DND-41 (cell line): ENCODE measurements at regions not wholly inside any gene's neighbourhood (a gene's known extent, or its start where the extent isn't known, plus 50 kb on each side); places are given as distances from the start of the nearest gene placed in this dataset.

Experiments
- ATAC-seq: fragments of 200-7000 bp; cut with Tn5 transposase; 3 replicates; pipeline ENCODE4 v1.9.1; 2021; ENCODE audit warnings: low read depth; ENCODE audit not compliant: insufficient read depth
- DNase-seq: peaks from one replicate; pipeline ENCODE4 v3.0.0-alpha.2; 2020
- H2AFZ ChIP-seq: 2 replicates; pipeline ENCODE4 v1.6.0; 2012; ENCODE audit warnings: low read depth, low read length
- H3K27ac ChIP-seq: 2 replicates; pipeline ENCODE4 v1.5.1; 2012; ENCODE audit warnings: low read length, inconsistent platforms
- H3K27me3 ChIP-seq: fragments of 200-600 bp; sonication (generic); 2 replicates; pipeline ENCODE4 v1.6.0; 2012; ENCODE audit warnings: low read length, mild to moderate bottlenecking, inconsistent platforms; ENCODE audit not compliant: insufficient read depth, poor library complexity
- H3K36me3 ChIP-seq: 2 replicates; pipeline ENCODE4 v1.5.1; 2012; ENCODE audit warnings: low read length, inconsistent platforms; ENCODE audit not compliant: insufficient read depth
- H3K4me1 ChIP-seq: 2 replicates; pipeline ENCODE4 v1.5.1; 2012; ENCODE audit warnings: mild to moderate bottlenecking, low read length; ENCODE audit not compliant: insufficient read depth
- H3K4me2 ChIP-seq: 2 replicates; pipeline ENCODE4 v1.6.0; 2012; ENCODE audit warnings: mild to moderate bottlenecking, moderate library complexity, low read length, inconsistent platforms; ENCODE audit not compliant: insufficient read depth
- H3K4me3 ChIP-seq, 2 experiments: fragments of 200-600 bp in 1 of 2; shearing (Covaris generic) in 1 of 2; 2 replicates each; pipeline ENCODE4 v1.5.1; 2012 to 2016; ENCODE audit warnings: inconsistent platforms in 2 of 2, low read length in 2 of 2, mild to moderate bottlenecking in 2 of 2, low read depth in 1 of 2, moderate library complexity in 1 of 2
- H3K79me2 ChIP-seq: 2 replicates; pipeline ENCODE4 v1.6.0; 2012; ENCODE audit warnings: low read length, inconsistent platforms; ENCODE audit not compliant: insufficient read depth
- H3K9ac ChIP-seq: 2 replicates; pipeline ENCODE4 v1.6.0; 2012; ENCODE audit warnings: low read depth, mild to moderate bottlenecking, inconsistent platforms, low read length, moderate library complexity
- H3K9me3 ChIP-seq: 2 replicates; pipeline ENCODE4 v1.5.1; 2012; ENCODE audit warnings: low read length, moderate library complexity, mild to moderate bottlenecking, inconsistent platforms; ENCODE audit not compliant: insufficient read depth, severe bottlenecking
- H4K20me1 ChIP-seq: 2 replicates; pipeline ENCODE4 v1.6.0; 2012; ENCODE audit warnings: low read length; ENCODE audit not compliant: insufficient read depth
- CTCF ChIP-seq: IDR thresholded peaks from 2 replicates; pipeline ENCODE4 v1.5.1; 2012; ENCODE audit warnings: borderline replicate concordance, low read length, moderate library complexity, mild to moderate bottlenecking; ENCODE audit not compliant: poor library complexity, severe bottlenecking; ENCODE audit errors: extremely low read depth
- EZH2 ChIP-seq: IDR thresholded peaks from 3 replicates; pipeline ENCODE4 v1.6.1; 2012; ENCODE audit warnings: borderline replicate concordance, low read depth, mild to moderate bottlenecking, moderate library complexity, low read length, inconsistent platforms; ENCODE audit not compliant: severe bottlenecking

DNA sequence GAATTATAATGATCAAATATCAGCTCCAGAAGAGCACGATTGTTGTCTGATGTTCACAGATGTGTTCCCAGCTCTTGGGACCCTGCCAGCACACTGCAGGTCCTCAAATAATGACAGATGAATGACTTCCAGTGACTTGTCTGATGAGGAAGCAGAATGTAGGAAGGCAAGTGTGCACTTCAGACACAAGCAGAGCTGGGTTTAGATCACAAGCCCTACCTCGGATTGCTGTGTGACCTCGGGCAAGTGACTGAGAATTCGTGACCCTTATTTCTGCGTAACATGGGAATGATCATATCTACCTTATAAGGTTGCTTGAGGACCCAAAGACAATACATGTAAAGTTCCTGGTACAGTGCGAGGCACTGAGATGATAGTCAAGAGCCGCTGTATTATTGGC is 182.2 kb downstream of the ABCC12 start:
- Histone ChIP-seq H3K4me3 (no peak overlapping the region), H3K27ac (no peak overlapping the region), H3K36me3 (no peaks in the 10 kb centered on the region), H2AFZ (no peak overlapping the region), H4K20me1 (no peaks in the 10 kb centered on the region), H3K9ac (no peak overlapping the region), H3K79me2 (no peaks in the 10 kb centered on the region), H3K27me3 (no peaks in the 10 kb centered on the region), H3K4me1 (no peaks in the 10 kb centered on the region), H3K9me3 (no peaks in the 10 kb centered on the region), H3K4me2 (no peak overlapping the region)
- DNase-seq, result no peak
- TF ChIP-seq EZH2 (no peak), CTCF (no peak)
- no peak for ATAC-seq

DNA sequence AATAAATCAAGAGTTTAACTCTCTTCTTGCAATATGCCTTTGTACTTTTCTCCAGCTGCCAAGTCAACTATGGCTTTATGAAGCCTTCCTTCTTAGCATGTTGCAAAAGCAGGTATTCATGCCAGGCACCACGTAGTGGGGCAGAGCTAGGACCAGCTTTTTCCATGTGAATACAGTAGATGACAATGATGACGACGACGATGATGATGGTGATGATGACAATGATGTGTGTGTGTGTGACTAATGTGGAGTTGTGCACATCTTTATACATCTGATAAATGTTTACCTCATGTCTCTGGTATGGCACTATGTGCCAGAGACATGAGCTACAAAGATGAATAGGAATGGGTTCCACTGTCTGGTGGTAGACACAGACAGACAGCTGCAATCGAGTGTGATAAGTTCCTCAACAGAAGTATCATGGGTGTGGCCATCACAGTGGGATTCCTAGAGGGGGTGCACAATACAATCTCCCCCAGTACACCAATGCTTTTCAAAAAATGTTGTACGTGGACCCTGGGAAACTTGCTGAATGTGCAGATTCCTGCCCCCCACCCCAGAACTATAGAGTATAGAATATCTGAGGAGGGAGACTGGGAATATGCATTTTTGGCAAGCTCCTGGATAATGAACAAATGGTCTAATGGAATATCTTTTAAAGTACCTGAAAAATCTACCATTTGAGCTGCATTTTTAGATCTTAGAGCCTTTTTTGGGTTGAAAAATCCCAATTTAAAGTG is 183.4 kb downstream of the ABCC12 start:
- H3K27me3 ChIP-seq, result no peaks in the 10 kb centered on the region
- H3K4me1 ChIP-seq, result no peaks in the 10 kb centered on the region
- no peak overlapping the region for H2AFZ ChIP-seq
- no peaks in the 10 kb centered on the region for H3K36me3 ChIP-seq
- H3K9ac ChIP-seq, result no peak overlapping the region
- no peak overlapping the region for H3K4me3 ChIP-seq
- H3K9me3 ChIP-seq, result no peaks in the 10 kb centered on the region
- no peak for ATAC-seq
- DNase-seq, result no peak
- no peaks in the 10 kb centered on the region for H4K20me1 ChIP-seq
- TF ChIP-seq EZH2 (no peak), CTCF (no peak)
- no peaks in the 10 kb centered on the region for H3K79me2 ChIP-seq
- H3K27ac ChIP-seq, result no peak overlapping the region
- H3K4me2 ChIP-seq, result no peak overlapping the region

- Histone ChIP-seq H3K4me2 (no peak overlapping the region), H3K4me3 (no peak overlapping the region), H3K36me3 (no peaks in the 10 kb centered on the region), H2AFZ (no peak overlapping the region), H3K4me1 (no peaks in the 10 kb centered on the region), H3K9me3 (no peaks in the 10 kb centered on the region), H3K79me2 (no peaks in the 10 kb centered on the region), H4K20me1 (no peaks in the 10 kb centered on the region), H3K27ac (no peak overlapping the region), H3K9ac (no peak overlapping the region), H3K27me3 (no peaks in the 10 kb centered on the region)
- ATAC-seq (no peak), DNase-seq (no peak)
- no peak for TF ChIP-seq EZH2
- TF ChIP-seq CTCF, result no peak
Measured at GRCh38 chr16:47971225-47971624, 184.6 kb downstream of the ABCC12 start.

DNA sequence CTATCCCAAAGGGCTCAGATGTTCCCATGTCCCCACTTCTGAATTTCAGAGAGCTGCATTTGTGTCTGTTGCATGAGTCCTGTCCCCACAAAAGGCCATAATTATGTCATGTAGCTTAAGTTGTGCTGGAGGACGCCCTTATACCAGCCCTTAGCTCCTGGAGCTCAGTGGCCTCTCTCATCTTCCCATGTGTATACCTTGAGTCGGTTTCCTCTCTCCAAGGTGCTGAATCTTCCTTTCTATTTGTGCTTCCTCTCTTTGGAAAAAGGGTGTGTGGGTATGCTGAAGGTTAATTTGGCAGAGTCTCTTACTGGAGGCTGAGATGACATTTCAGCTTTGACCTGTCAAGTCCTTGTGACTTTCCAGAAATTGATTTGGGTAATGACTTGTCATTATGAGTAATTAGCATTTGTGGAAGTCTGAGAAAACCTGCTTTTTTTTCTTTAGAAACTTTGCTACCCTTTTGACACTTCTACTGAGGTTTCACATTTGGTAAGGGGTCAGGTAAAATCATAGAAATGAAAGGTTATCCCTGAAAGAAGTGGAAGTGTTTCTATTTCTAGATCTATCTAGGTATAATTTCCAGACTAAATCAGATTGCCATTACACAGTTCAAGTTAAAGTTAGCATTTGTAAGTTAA is 185.4 kb downstream of the ABCC12 start:
- no peaks in the 10 kb centered on the region for H3K36me3 ChIP-seq
- H3K9me3 ChIP-seq, result no peaks in the 10 kb centered on the region
- H2AFZ ChIP-seq, result no peak overlapping the region
- peak; percentile 12 for DNase-seq
- no peaks in the 10 kb centered on the region for H3K4me1 ChIP-seq
- no peaks in the 10 kb centered on the region for H3K79me2 ChIP-seq
- H3K27me3 ChIP-seq, result no peaks in the 10 kb centered on the region
- no peak overlapping the region for H3K9ac ChIP-seq
- no peak overlapping the region for H3K27ac ChIP-seq
- H3K4me2 ChIP-seq, result no peak overlapping the region
- ATAC-seq, result peak; percentile 69; the same call in 2 of the 3 replicates
- H4K20me1 ChIP-seq, result no peaks in the 10 kb centered on the region
- no peak overlapping the region for H3K4me3 ChIP-seq
- TF ChIP-seq EZH2 (no peak), CTCF (no peak)
